Activated T-helper 2 cell treated with anti-CD3 and anti-CD28 coated beads, Interferon-gamma antibody, Interleukin-2, Interleukin-4, amounts not matched to agents 10 μg/mL and 5 μg/mL and 100 μg/mL, durations not matched to agents 14 hours and 24 hours and 36 hours (primary cell): ENCODE measurements at regions not wholly inside any gene's neighbourhood (a gene's known extent, or its start where the extent isn't known, plus 50 kb on each side); places are given as distances from the start of the nearest gene placed in this dataset.

Source experiments
- DNase-seq: peaks from one replicate; pipeline ENCODE4 v3.0.0; 2021; ENCODE audit warnings: low spot score
- H3K27ac Mint-ChIP-seq: one replicate; pipeline ENCODE4 v1.8.0; 2021; ENCODE audit warnings: mixed read lengths
- H3K27me3 Mint-ChIP-seq: one replicate; pipeline ENCODE4 v1.8.0; 2021; ENCODE audit warnings: low read depth, mixed read lengths
- H3K36me3 Mint-ChIP-seq: one replicate; pipeline ENCODE4 v1.8.0; 2021; ENCODE audit warnings: low read depth, mixed read lengths
- H3K4me1 Mint-ChIP-seq: one replicate; pipeline ENCODE4 v1.8.0; 2021; ENCODE audit warnings: low read depth, mixed read lengths
- H3K4me3 Mint-ChIP-seq: one replicate; pipeline ENCODE4 v1.8.0; 2021; ENCODE audit warnings: low read depth, mild to moderate bottlenecking, moderate library complexity, mixed read lengths
- H3K9me3 Mint-ChIP-seq: one replicate; pipeline ENCODE4 v1.8.0; 2021; ENCODE audit warnings: mixed read lengths
- intact Hi-C: fragments of 100-400 bp; cut with micrococcal nuclease; formaldehyde crosslinking; loops from one replicate; pipeline ENCODE4 v1.15.1; 2023

DNA sequence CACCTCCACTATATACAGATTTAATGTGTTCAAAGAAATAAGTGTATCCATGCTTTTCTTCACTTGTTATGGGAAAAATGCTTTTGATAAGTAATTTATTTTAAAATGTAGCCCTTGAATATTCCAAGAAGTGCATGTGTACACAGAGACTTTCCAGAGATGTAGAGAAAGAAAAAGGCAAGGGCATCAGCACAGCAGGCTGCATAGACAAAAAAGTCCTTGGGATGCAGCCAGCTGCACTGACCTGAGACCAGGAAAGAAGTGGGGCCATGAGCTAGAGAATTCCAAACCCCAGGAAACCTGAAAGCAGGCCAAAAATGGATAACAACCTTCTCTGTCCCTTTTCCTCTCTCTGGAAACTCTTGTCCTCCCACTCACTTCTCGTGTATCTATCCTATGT, 51.6 kb upstream of the PRDM8 start:
- H3K4me3 Mint-ChIP-seq: no peak overlapping the region
- peaks cover 2% of the 10 kb centered on the region for H3K27me3 Mint-ChIP-seq
- DNase-seq: no peak
- intact Hi-C loops: no loop called here
- H3K9me3 Mint-ChIP-seq: no peaks in the 10 kb centered on the region
- H3K27ac Mint-ChIP-seq: no peak overlapping the region
- peaks cover 25% of the 10 kb centered on the region for H3K4me1 Mint-ChIP-seq
- H3K36me3 Mint-ChIP-seq: peaks cover 3% of the 10 kb centered on the region

DNA sequence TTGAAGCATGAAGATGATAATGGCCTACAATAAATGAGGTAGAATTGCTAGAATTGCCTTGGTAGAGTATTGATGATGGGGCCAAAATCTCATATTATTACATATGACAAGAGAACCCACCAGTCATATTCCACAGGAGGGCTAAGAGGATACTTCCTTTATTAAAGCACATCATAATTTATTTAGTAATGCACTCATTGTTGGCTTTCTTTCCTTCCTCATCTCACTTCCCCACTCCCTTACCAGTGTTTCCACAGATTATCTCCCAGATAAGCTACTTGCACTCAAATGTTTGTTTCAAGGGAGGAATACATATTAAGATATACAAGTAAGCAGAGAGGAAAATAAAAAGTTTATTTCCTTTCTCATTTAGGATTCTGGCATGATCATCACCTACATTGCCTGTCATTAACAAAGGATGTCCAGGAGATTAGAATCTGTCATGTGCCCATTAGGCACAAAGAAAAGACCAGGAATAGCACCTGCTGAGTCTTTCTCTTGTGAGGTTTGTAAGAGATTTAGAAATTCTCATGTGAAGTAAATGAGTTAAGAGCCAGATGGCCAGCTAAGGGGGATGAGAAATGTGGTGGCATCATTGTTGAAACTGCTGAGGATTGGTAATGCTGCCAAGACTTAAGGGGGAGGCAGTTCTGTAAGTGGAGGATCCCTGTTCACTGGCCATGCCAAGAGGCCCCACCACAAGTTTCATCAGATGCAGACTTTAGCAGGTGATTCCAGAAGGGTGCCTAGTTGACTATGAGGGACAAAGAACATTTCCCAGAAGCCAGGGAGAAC, 52.4 kb upstream of the PRDM8 start:
- Mint-ChIP-seq H3K4me3 (no peak overlapping the region), H3K9me3 (no peaks in the 10 kb centered on the region), H3K36me3 (peaks cover 3% of the 10 kb centered on the region), H3K27ac (no peak overlapping the region), H3K27me3 (peaks cover 1% of the 10 kb centered on the region), H3K4me1 (peaks cover 31% of the 10 kb centered on the region)
- no peak for DNase-seq
- intact Hi-C loops: no loop called here

DNA sequence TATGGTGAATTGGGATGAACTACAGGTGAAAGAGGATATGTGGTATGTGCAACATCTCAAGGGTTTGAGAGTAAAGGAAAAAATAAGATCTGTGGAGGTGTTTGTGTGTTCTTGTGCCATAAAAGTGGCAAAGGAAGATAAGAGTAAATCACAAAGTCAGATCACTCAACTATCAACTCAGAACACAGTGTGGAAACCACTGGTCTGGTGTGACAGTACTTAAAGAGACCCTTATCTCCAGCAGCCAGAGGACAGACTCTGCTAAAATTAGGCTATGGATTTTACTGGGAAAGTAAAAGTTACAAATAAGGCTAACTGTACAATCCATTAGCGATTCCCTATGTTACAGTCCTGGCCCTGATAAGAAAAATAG, 54.0 kb upstream of the PRDM8 start:
- H3K4me3 Mint-ChIP-seq: no peak overlapping the region
- peaks cover 3% of the 10 kb centered on the region for H3K36me3 Mint-ChIP-seq
- no peaks in the 10 kb centered on the region for H3K27me3 Mint-ChIP-seq
- H3K4me1 Mint-ChIP-seq: peaks cover 45% of the 10 kb centered on the region
- intact Hi-C loops: no loop called here
- DNase-seq: no peak
- no peak overlapping the region for H3K27ac Mint-ChIP-seq
- no peaks in the 10 kb centered on the region for H3K9me3 Mint-ChIP-seq

DNA sequence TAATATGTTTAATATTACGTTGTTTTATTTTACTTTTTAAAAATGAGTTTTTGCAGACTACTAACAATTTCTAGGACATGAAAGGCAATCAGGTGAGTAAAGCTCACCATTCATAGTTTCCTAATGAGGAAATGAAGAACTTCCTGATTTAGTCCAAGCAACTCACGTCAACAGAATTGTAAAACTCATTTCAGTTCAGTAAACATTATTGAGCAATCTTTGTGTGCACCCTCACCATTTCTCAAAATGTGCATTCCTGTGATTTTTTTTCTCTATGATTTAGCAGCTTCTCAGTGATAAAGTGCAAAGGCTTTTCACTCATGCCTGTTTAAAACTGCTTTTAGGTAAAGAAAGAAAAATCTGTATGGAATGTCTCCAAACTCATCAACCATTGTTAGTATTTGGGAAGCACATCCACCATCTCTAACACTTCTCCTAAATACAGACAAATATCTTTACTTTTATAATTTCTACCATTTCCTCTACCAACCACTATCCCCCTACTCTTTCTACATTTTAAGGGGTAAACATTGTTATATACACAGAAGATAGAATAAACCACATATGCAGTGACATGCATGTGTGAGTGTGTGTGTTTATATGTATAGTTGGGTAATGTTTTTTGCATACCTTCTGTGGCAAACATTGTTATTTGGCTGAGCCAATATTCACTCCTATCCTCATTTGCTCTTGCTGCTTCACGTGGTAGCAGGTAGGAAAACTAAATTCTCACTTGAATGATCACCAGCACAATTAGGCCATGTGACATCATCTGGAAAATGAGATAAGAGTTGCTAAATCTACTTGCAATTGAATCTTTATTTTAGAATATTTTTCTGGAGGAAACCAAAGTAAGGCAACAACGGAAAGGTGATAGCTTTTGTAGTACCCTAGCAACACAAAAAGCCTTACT, 54.7 kb upstream of the PRDM8 start:
- peaks cover 2% of the 10 kb centered on the region for H3K9me3 Mint-ChIP-seq
- peaks cover 51% of the 10 kb centered on the region for H3K4me1 Mint-ChIP-seq
- no peak overlapping the region for H3K4me3 Mint-ChIP-seq
- H3K36me3 Mint-ChIP-seq: peaks cover 6% of the 10 kb centered on the region
- H3K27me3 Mint-ChIP-seq: no peaks in the 10 kb centered on the region
- intact Hi-C loops: no loop called here
- H3K27ac Mint-ChIP-seq: no peak overlapping the region
- DNase-seq: no peak

DNA sequence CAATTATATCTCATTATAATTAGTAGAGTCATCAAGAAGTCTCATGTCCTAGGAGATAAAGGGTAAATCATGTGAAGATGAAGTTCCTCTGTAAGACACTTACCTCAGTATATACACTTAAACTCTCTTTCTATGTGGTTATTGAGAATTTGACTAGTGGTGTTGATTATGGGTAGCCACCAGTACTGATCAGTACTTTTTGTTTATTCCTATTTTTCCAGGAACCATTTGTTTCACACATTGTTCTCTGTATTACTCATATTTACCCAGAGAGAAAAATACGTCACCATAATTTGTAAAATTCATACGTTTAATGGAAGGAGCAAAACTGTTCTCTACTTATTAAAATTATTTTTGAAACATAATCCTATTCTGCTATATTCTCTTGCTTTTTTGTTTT, 55.8 kb upstream of the PRDM8 start:
- H3K4me1 Mint-ChIP-seq: peaks cover 55% of the 10 kb centered on the region
- H3K27ac Mint-ChIP-seq: no peak overlapping the region
- DNase-seq: no peak
- peaks cover 10% of the 10 kb centered on the region for H3K36me3 Mint-ChIP-seq
- H3K4me3 Mint-ChIP-seq: no peak overlapping the region
- H3K9me3 Mint-ChIP-seq: peaks cover 5% of the 10 kb centered on the region
- no peaks in the 10 kb centered on the region for H3K27me3 Mint-ChIP-seq
- intact Hi-C loops: no loop called here

DNA sequence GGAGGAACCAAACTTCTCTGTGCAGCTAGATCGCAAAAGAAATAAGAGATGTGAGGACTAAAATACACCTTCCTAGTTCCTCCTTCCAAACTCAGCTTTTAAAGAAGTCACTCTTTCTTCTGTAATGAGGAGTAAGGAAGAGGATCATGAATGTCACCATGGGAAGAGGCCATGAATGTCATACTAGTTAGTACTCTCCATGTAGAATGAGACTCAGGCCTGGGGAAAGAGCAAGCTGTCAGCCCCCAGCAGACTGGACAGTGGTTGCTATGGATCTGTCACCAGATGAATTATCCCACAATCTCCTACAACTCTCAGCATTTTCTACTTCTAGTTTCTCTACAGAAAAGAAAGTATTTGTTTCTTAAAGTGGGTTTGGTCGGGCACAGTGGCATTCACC, 57.1 kb upstream of the PRDM8 start:
- Mint-ChIP-seq H3K27me3 (no peaks in the 10 kb centered on the region), H3K27ac (no peak overlapping the region), H3K9me3 (peaks cover 5% of the 10 kb centered on the region), H3K36me3 (peaks cover 10% of the 10 kb centered on the region), H3K4me3 (no peak overlapping the region), H3K4me1 (peaks cover 60% of the 10 kb centered on the region)
- DNase-seq: no peak
- intact Hi-C loops: no loop called here

DNA sequence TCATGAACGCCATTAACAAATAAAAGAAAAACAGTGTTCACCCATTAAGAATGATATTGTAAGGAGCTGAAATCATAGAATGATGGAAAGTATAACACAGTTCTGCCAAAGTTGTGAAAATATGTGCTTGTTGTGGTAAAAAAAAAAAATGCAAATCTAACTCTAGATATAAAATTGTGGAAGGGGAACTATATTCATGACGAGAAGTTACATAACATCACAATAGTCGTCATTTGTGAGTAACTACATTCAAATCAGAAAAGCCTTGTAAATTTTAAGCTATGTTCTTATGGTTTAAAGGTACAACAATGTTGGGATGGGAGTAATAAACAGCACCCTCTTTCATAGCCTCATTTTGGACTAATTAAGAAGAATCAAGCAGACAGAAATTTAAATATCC, 57.6 kb upstream of the PRDM8 start:
- intact Hi-C loops: loop anchor here (1.0 to 2.0 kb wide), 5 partner anchors 14 to 69 kb away; no protein-coding TSS in a partner anchor
- H3K4me3 Mint-ChIP-seq: no peak overlapping the region
- no peak overlapping the region for H3K27ac Mint-ChIP-seq
- no peaks in the 10 kb centered on the region for H3K27me3 Mint-ChIP-seq
- peaks cover 64% of the 10 kb centered on the region for H3K4me1 Mint-ChIP-seq
- H3K36me3 Mint-ChIP-seq: peaks cover 10% of the 10 kb centered on the region
- DNase-seq: no peak
- peaks cover 5% of the 10 kb centered on the region for H3K9me3 Mint-ChIP-seq

DNA sequence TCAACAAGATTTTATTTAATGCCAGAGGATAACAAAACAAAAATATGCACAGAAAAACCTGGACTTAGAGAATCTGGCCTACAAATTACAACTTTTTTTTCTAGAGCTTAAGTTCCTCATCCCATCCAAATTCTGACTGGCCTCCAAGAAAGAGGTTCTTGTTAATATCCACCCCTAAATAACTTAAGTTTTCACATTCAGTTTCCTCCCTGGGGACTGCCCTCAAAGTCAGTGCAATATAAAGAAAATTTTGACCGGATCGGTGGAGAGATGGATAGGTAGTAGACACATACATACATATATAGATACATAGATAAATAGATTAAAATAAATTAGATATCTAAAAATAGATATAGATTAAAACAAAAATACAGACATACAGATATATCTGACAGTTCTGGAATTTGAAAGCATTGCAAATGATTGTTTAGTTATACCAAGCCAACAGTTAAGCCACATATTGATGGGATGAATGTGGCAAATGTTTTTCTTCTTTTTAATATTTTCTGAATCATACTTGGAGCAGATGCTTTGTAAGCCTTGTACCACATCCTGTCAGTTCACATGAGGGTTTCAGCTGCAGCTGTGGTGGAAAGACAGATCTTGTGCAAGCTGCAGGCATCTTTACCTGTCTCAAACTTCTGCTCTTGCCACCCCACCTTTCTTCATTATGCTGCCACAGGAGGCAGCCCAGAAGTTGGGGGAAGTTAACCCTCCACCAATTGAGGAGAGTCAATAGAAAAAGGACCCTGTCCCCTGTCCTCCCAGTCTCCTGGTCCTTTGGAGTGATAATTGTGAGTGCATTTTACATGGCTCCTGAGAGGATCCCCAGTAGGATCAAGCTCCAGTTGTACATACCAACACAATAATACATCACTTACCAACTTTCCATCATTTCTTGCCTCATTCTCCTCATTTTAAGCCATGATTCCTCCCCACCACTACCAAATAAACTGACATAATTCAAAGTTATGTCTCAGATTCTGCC, 58.5 kb upstream of the PRDM8 start:
- peaks cover 62% of the 10 kb centered on the region for H3K4me1 Mint-ChIP-seq
- DNase-seq: peak; percentile 54
- H3K9me3 Mint-ChIP-seq: peaks cover 5% of the 10 kb centered on the region
- H3K27ac Mint-ChIP-seq: peak overlapping the region; percentile 83
- no peaks in the 10 kb centered on the region for H3K27me3 Mint-ChIP-seq
- H3K4me3 Mint-ChIP-seq: peak overlapping the region; percentile 2
- H3K36me3 Mint-ChIP-seq: peaks cover 10% of the 10 kb centered on the region
- intact Hi-C loops: loop anchor here (1.0 to 2.0 kb wide), 5 partner anchors 14 to 68 kb away; no protein-coding TSS in a partner anchor

DNA sequence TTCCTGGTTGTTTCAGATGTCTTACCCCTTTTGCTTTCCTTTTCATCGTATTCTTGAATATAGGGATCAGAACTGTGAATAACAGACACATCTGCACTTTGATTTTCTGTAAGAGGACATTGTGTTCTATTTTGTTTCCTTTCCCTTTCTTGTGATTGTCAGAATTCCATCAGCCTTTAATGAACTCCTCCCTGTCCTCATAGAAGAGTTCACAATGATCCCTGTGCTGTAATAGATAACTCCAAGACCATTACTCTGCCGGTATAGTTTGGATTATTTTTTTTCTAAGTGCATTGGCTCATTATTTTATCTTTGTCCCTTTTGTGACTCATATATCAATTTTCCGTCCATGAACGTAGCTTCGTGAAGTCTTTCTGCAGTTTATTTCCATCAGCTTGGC, 59.7 kb upstream of the PRDM8 start:
- no peak overlapping the region for H3K27ac Mint-ChIP-seq
- no peaks in the 10 kb centered on the region for H3K27me3 Mint-ChIP-seq
- peaks cover 5% of the 10 kb centered on the region for H3K9me3 Mint-ChIP-seq
- H3K36me3 Mint-ChIP-seq: peaks cover 10% of the 10 kb centered on the region
- intact Hi-C loops: loop anchor here (2.0 kb wide), 1 partner anchor 67 kb away; no protein-coding TSS in a partner anchor
- DNase-seq: no peak
- H3K4me1 Mint-ChIP-seq: peaks cover 52% of the 10 kb centered on the region
- H3K4me3 Mint-ChIP-seq: no peak overlapping the region

DNA sequence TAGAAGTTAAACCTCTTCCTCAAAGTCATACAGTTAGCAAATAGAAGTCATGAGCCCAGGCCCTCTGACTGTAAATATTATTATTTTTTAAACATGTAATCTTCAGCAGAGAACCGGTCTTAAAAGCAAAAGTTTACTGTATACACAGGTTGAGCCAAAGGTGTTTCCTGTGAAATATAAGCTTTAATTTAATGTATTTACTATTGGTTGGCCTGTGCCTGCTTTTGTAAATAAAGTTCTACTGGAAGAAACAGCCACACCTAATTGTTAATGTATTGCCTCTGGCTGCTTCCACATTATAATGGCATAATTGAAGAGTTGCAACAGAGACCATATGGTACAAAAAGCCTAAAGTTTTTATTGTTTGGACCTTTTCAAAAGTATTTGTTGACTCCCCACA, 61.0 kb upstream of the PRDM8 start:
- peaks cover 10% of the 10 kb centered on the region for H3K36me3 Mint-ChIP-seq
- H3K4me3 Mint-ChIP-seq: no peak overlapping the region
- no peaks in the 10 kb centered on the region for H3K27me3 Mint-ChIP-seq
- H3K4me1 Mint-ChIP-seq: peaks cover 43% of the 10 kb centered on the region
- intact Hi-C loops: no loop called here
- H3K9me3 Mint-ChIP-seq: peaks cover 5% of the 10 kb centered on the region
- H3K27ac Mint-ChIP-seq: no peak overlapping the region
- no peak for DNase-seq

DNA sequence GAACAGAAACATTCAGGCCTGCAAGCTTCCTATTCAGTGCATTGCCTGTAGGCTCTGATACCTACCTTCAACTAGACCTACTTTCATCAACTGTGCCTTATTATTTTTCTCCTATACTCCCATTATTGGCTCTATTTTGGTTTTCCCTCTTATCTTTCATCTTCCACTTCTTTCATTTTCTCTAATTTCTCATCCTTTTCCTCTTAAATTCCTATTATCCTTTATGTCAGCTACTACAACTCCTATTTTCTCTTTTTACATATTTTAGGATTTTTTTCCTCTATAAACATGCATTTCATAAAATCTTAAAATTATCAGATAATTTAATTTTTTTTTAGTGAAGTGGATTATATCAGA, 61.6 kb upstream of the PRDM8 start:
- peaks cover 5% of the 10 kb centered on the region for H3K9me3 Mint-ChIP-seq
- intact Hi-C loops: no loop called here
- DNase-seq: no peak
- H3K4me3 Mint-ChIP-seq: no peak overlapping the region
- H3K4me1 Mint-ChIP-seq: peaks cover 41% of the 10 kb centered on the region
- H3K27ac Mint-ChIP-seq: no peak overlapping the region
- H3K36me3 Mint-ChIP-seq: peaks cover 9% of the 10 kb centered on the region
- H3K27me3 Mint-ChIP-seq: no peaks in the 10 kb centered on the region

DNA sequence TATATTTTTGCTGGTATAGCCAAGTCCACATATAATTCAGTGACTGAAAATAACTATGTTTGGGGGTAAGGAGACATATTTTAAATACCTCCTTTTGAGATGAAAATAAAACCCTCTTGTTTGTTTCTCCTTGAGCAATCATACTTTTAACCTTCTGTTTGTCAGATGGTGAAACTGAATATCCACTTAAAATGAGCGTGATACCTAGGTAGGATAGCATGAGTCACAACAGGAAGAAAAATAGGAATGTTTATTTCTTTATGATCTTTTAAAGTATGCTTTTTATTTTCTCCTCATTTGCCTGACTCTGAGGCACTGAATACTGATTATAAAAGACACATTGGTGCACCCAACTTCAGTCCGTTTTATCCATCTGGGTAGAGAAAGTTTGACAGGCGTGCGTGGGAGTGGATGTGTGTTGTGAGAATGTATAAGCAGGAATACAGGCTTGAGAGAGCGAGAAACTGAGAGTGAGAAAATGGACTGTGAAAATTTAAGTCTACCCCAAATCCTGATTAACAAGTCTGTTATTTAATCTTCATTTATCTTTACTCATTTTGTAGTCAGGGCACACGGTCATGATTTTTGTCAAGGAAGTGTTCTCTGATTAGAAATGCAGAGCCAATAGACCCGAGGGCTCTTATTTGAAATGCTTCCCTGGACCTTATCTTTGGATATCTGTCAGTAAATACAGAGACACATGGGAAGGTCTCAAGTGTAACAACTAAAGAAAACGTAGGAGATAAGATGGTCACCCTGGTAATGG, 62.1 kb upstream of the ANTXR2 start:
- no peak for DNase-seq
- Mint-ChIP-seq H3K27ac (no peak overlapping the region), H3K4me3 (no peak overlapping the region), H3K27me3 (no peaks in the 10 kb centered on the region), H3K4me1 (peaks cover 37% of the 10 kb centered on the region), H3K36me3 (peaks cover 9% of the 10 kb centered on the region), H3K9me3 (peaks cover 5% of the 10 kb centered on the region)
- intact Hi-C loops: no loop called here
